Astrocyte of the spinal cord (primary cell): ENCODE measurements at regions not wholly inside any gene's neighbourhood (a gene's known extent, or its start where the extent isn't known, plus 50 kb on each side); places are given as distances from the start of the nearest gene placed in this dataset.
A peak's percentile ranks its signal among the peaks of the same experiment; 100 is the strongest.

Experiments used
- DNase-seq: peaks from one replicate; pipeline ENCODE4 v3.0.0; 2011; ENCODE audit warnings: low read depth, low spot score
- H3K4me3 ChIP-seq: 2 replicates; pipeline ENCODE4 v1.5.1; 2011; ENCODE audit warnings: low read depth, mild to moderate bottlenecking, low read length, moderate library complexity
- CTCF ChIP-seq: IDR thresholded peaks from 2 replicates; pipeline ENCODE4 v1.5.1; 2012; ENCODE audit warnings: low read depth, mild to moderate bottlenecking, low read length, inconsistent platforms
- in situ Hi-C: cut with HindIII; loops from 2 replicates; pipeline ENCODE4 v1.10.0; 2017; ENCODE audit warnings: low sequenced_read_pairs

- DNase-seq, result no peak
- H3K4me3 ChIP-seq, result no peak overlapping the region
- no peak for TF ChIP-seq CTCF
- in situ Hi-C loops, result no loop called here
Measured at GRCh38 chr5:125129151-125129806, 382.8 kb upstream of the ZNF608 start.

GRCh38 chr5:125130591-125130990 lies 384.2 kb upstream of the ZNF608 start:
- in situ Hi-C loops, result no loop called here
- H3K4me3 ChIP-seq, result no peak overlapping the region
- DNase-seq, result no peak
- TF ChIP-seq CTCF, result no peak

GRCh38 chr5:125134216-125135081 lies 388.0 kb upstream of the ZNF608 start:
- in situ Hi-C loops, result no loop called here
- DNase-seq, result peak; percentile 90
- no peak for TF ChIP-seq CTCF
- no peak overlapping the region for H3K4me3 ChIP-seq

- no peak overlapping the region for H3K4me3 ChIP-seq
- in situ Hi-C loops, result no loop called here
- DNase-seq, result peak; percentile 28
- no peak for TF ChIP-seq CTCF
Measured at GRCh38 chr5:125137535-125137934, 391.1 kb upstream of the ZNF608 start.

GRCh38 chr5:125138266-125138665 lies 391.8 kb upstream of the ZNF608 start:
- in situ Hi-C loops, result no loop called here
- TF ChIP-seq CTCF, result no peak
- no peak overlapping the region for H3K4me3 ChIP-seq
- DNase-seq, result no peak

GRCh38 chr5:125139590-125139989 lies 393.2 kb upstream of the ZNF608 start:
- in situ Hi-C loops, result no loop called here
- H3K4me3 ChIP-seq, result no peak overlapping the region
- no peak for DNase-seq
- no peak for TF ChIP-seq CTCF
